Activated B cell treated with CpG ODN at 0.5 μM for 24 hours (primary cell): ENCODE measurements at regions not wholly inside any gene's neighbourhood (a gene's known extent, or its start where the extent isn't known, plus 50 kb on each side); places are given as distances from the start of the nearest gene placed in this dataset.

ENCODE experiments used
- ATAC-seq: fragments of 200-7000 bp; cut with Tn5 transposase; one replicate; pipeline ENCODE4 v1.10.0; 2021; ENCODE audit warnings: low read depth, mild to moderate bottlenecking, moderate library complexity
- CTCF ChIA-PET: fragments of 350-600 bp; sonication (Branson Sonifier 250); formaldehyde crosslinking; loops from one replicate; lab custom pipeline; 2021; ENCODE audit warnings: antibody characterized with exemption; lab: Charles Lee
- POLR2A ChIA-PET: fragments of 350-600 bp; sonication (Branson Sonifier 250); formaldehyde crosslinking; loops from one replicate; lab custom pipeline; 2021; ENCODE audit warnings: antibody characterized with exemption; lab: Charles Lee
- DNase-seq: peaks from one replicate; pipeline ENCODE4 v3.0.0; 2022
- H3K27ac Mint-ChIP-seq: one replicate; pipeline ENCODE4 v1.8.0; 2020; ENCODE audit warnings: mixed read lengths
- H3K27me3 Mint-ChIP-seq: one replicate; pipeline ENCODE4 v1.8.0; 2021; ENCODE audit warnings: mixed read lengths
- H3K36me3 Mint-ChIP-seq: one replicate; pipeline ENCODE4 v1.8.0; 2021; ENCODE audit warnings: low read depth, mixed read lengths
- H3K4me1 Mint-ChIP-seq: one replicate; pipeline ENCODE4 v1.8.0; 2021; ENCODE audit warnings: mixed read lengths
- H3K4me3 Mint-ChIP-seq: one replicate; pipeline ENCODE4 v1.8.0; 2020; ENCODE audit warnings: mild to moderate bottlenecking, mixed read lengths
- H3K9me3 Mint-ChIP-seq: one replicate; pipeline ENCODE4 v1.8.0; 2020; ENCODE audit warnings: mixed read lengths
- intact Hi-C: fragments of 100-400 bp; cut with micrococcal nuclease; formaldehyde crosslinking; loops from one replicate; pipeline ENCODE4 v1.15.1; 2024
- TF ChIP-seq, protein P1 (sequence below): fragments of 200-600 bp; IDR thresholded peaks from one replicate; pipeline ENCODE4 v1.8.0; 2022; ENCODE audit warnings: antibody characterized with exemption, mild to moderate bottlenecking

GRCh38 chr3:66797889-66798560, 200.1 kb upstream of the KBTBD8 start:
- POLR2A ChIA-PET: no interaction called here
- no peak for ATAC-seq
- Mint-ChIP-seq H3K4me1 (no peaks in the 10 kb centered on the region), H3K36me3 (no peaks in the 10 kb centered on the region), H3K27me3 (peaks cover 26% of the 10 kb centered on the region), H3K27ac (no peak overlapping the region), H3K9me3 (peaks cover 5% of the 10 kb centered on the region), H3K4me3 (no peak overlapping the region)
- no peak for DNase-seq
- CTCF ChIA-PET: no interaction called here
- intact Hi-C loops: no loop called here
- TF ChIP-seq, protein P1, sequence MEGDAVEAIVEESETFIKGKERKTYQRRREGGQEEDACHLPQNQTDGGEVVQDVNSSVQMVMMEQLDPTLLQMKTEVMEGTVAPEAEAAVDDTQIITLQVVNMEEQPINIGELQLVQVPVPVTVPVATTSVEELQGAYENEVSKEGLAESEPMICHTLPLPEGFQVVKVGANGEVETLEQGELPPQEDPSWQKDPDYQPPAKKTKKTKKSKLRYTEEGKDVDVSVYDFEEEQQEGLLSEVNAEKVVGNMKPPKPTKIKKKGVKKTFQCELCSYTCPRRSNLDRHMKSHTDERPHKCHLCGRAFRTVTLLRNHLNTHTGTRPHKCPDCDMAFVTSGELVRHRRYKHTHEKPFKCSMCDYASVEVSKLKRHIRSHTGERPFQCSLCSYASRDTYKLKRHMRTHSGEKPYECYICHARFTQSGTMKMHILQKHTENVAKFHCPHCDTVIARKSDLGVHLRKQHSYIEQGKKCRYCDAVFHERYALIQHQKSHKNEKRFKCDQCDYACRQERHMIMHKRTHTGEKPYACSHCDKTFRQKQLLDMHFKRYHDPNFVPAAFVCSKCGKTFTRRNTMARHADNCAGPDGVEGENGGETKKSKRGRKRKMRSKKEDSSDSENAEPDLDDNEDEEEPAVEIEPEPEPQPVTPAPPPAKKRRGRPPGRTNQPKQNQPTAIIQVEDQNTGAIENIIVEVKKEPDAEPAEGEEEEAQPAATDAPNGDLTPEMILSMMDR: no peak

- POLR2A ChIA-PET: no interaction called here
- Mint-ChIP-seq H3K27me3 (peaks cover 31% of the 10 kb centered on the region), H3K27ac (no peak overlapping the region), H3K4me1 (no peaks in the 10 kb centered on the region), H3K9me3 (peaks cover 5% of the 10 kb centered on the region), H3K4me3 (no peak overlapping the region), H3K36me3 (no peaks in the 10 kb centered on the region)
- no peak for ATAC-seq
- TF ChIP-seq, protein P1: no peak
- CTCF ChIA-PET: interaction anchor here (0.6 to 3.4 kb wide), 2 partner anchors 15 to 21 kb away, joined by 3 to 8 read pairs; no protein-coding TSS in a partner anchor
- intact Hi-C loops: no loop called here
- DNase-seq: no peak
These were observed 197.1 kb upstream of the KBTBD8 start for GRCh38 chr3:66800941-66801545.

DNA sequence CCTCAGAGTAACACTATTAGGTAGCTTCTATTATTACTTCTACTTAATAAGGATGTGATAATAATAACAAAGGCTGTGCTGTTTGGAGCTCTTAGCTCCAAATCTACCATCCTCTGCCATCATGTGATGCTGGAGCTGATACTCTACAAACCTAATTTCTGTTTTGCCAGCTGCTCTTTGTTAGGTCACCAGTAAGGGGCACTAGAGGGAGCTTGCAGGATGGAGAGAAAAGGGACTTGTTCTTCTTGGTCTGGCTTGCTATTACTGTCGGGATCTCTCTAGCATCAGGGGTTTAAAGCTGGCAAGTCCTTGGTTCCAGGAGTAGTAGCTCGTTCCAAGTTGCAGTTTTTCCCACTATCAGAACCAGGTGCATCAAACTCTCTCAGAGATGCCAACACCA, 194.9 kb upstream of the KBTBD8 start:
- Mint-ChIP-seq H3K36me3 (no peaks in the 10 kb centered on the region), H3K4me1 (no peaks in the 10 kb centered on the region), H3K4me3 (no peak overlapping the region), H3K9me3 (no peaks in the 10 kb centered on the region), H3K27me3 (peaks cover 21% of the 10 kb centered on the region), H3K27ac (no peak overlapping the region)
- TF ChIP-seq, protein P1: no peak
- DNase-seq (no peak), ATAC-seq (no peak)
- POLR2A ChIA-PET: no interaction called here
- CTCF ChIA-PET: interaction anchor here (1.1 to 2.9 kb wide), 3 partner anchors 14 to 395 kb away, joined by 3 to 11 read pairs (median 4); no protein-coding TSS in a partner anchor
- intact Hi-C loops: no loop called here

GRCh38 chr3:66803721-66804695, 194.1 kb upstream of the KBTBD8 start:
- H3K36me3 Mint-ChIP-seq: no peaks in the 10 kb centered on the region
- DNase-seq: no peak
- TF ChIP-seq, protein P1: no peak
- ATAC-seq: no peak
- H3K4me1 Mint-ChIP-seq: no peaks in the 10 kb centered on the region
- POLR2A ChIA-PET: no interaction called here
- peaks cover 16% of the 10 kb centered on the region for H3K27me3 Mint-ChIP-seq
- CTCF ChIA-PET: interaction anchor here (1.1 to 2.9 kb wide), 3 partner anchors 13 to 396 kb away, joined by 3 to 11 read pairs (median 4); no protein-coding TSS in a partner anchor
- H3K27ac Mint-ChIP-seq: no peak overlapping the region
- intact Hi-C loops: no loop called here
- H3K4me3 Mint-ChIP-seq: no peak overlapping the region
- H3K9me3 Mint-ChIP-seq: no peaks in the 10 kb centered on the region
